Activated B cell treated with CpG ODN at 0.5 μM for 24 hours (primary cell): ENCODE measurements at regions not wholly inside any gene's neighbourhood (a gene's known extent, or its start where the extent isn't known, plus 50 kb on each side); places are given as distances from the start of the nearest gene placed in this dataset.

Experiments used
- ATAC-seq: fragments of 200-7000 bp; cut with Tn5 transposase; one replicate; pipeline ENCODE4 v1.10.0; 2021; ENCODE audit warnings: low read depth, mild to moderate bottlenecking, moderate library complexity
- CTCF ChIA-PET: fragments of 350-600 bp; sonication (Branson Sonifier 250); formaldehyde crosslinking; loops from one replicate; lab custom pipeline; 2021; ENCODE audit warnings: antibody characterized with exemption; lab: Charles Lee
- POLR2A ChIA-PET: fragments of 350-600 bp; sonication (Branson Sonifier 250); formaldehyde crosslinking; loops from one replicate; lab custom pipeline; 2021; ENCODE audit warnings: antibody characterized with exemption; lab: Charles Lee
- DNase-seq: peaks from one replicate; pipeline ENCODE4 v3.0.0; 2022
- H3K27ac Mint-ChIP-seq: one replicate; pipeline ENCODE4 v1.8.0; 2020; ENCODE audit warnings: mixed read lengths
- H3K27me3 Mint-ChIP-seq: one replicate; pipeline ENCODE4 v1.8.0; 2021; ENCODE audit warnings: mixed read lengths
- H3K36me3 Mint-ChIP-seq: one replicate; pipeline ENCODE4 v1.8.0; 2021; ENCODE audit warnings: low read depth, mixed read lengths
- H3K4me1 Mint-ChIP-seq: one replicate; pipeline ENCODE4 v1.8.0; 2021; ENCODE audit warnings: mixed read lengths
- H3K4me3 Mint-ChIP-seq: one replicate; pipeline ENCODE4 v1.8.0; 2020; ENCODE audit warnings: mild to moderate bottlenecking, mixed read lengths
- H3K9me3 Mint-ChIP-seq: one replicate; pipeline ENCODE4 v1.8.0; 2020; ENCODE audit warnings: mixed read lengths
- CTCF ChIP-seq: fragments of 200-600 bp; IDR thresholded peaks from one replicate; pipeline ENCODE4 v1.8.0; 2022; ENCODE audit warnings: antibody characterized with exemption, mild to moderate bottlenecking
- intact Hi-C: fragments of 100-400 bp; cut with micrococcal nuclease; formaldehyde crosslinking; loops from one replicate; pipeline ENCODE4 v1.15.1; 2024

DNA sequence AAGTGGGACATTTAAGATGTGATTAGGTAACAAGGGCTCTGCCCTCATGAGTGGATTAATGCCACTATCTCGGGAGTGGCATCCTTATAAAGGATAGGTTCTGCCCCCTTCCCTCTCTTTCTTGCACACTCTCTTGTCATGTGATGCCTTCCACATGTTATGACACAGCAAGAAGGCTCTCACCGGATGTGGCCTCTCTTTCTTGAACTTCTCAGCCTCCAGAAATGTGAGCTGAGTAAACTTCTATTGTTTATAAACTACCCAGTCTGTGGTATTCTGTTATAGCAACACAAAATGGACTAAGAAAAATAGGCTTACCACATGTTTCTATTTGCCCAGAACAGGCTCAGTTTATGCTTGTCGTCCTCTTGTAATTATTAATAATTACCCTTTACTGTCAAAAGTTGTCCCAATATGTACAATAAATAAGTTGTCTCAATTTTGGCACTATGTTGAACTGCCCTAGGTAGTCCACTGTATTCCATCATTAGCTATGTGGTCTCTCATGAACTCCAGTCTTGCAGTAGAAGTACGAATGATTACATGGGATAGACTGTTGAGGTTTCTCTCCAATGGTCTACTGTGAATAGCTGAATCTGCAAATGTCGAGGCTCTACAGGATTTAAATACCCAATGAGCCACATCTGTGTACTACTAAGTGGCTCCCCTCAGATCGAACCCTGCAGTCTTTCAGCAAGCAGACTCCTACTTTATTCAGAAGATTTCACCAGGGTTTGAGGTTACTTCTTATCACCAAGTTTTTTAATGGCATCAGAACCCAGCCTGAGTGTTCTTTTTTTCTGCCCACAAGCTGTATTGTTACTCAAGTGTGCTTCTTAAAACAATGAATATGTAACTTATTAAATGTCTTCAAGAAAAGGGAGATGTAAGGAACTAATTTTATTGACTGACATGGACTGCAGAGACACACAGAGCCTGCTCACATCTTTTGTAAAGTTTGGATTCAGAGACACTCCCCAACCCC is 102.0 kb upstream of the LEF1 start:
- TF ChIP-seq CTCF, result no peak
- H3K36me3 Mint-ChIP-seq, result no peaks in the 10 kb centered on the region
- no peak for ATAC-seq
- no peaks in the 10 kb centered on the region for H3K9me3 Mint-ChIP-seq
- no peak for DNase-seq
- intact Hi-C loops, result no loop called here
- no peaks in the 10 kb centered on the region for H3K27me3 Mint-ChIP-seq
- H3K4me1 Mint-ChIP-seq, result no peaks in the 10 kb centered on the region
- H3K4me3 Mint-ChIP-seq, result no peak overlapping the region
- ChIA-PET CTCF (no interaction called here), POLR2A (no interaction called here)
- H3K27ac Mint-ChIP-seq, result no peak overlapping the region

GRCh38 chr4:108264693-108265092 is 96.0 kb upstream of the LEF1 start:
- no peaks in the 10 kb centered on the region for H3K4me1 Mint-ChIP-seq
- peaks cover 2% of the 10 kb centered on the region for H3K27me3 Mint-ChIP-seq
- CTCF ChIA-PET, result no interaction called here
- POLR2A ChIA-PET, result no interaction called here
- no peak for TF ChIP-seq CTCF
- no peak overlapping the region for H3K4me3 Mint-ChIP-seq
- no peak overlapping the region for H3K27ac Mint-ChIP-seq
- H3K36me3 Mint-ChIP-seq, result no peaks in the 10 kb centered on the region
- intact Hi-C loops, result no loop called here
- ATAC-seq (no peak), DNase-seq (no peak)
- no peaks in the 10 kb centered on the region for H3K9me3 Mint-ChIP-seq

- intact Hi-C loops, result no loop called here
- no peak for TF ChIP-seq CTCF
- DNase-seq (no peak), ATAC-seq (no peak)
- ChIA-PET CTCF (no interaction called here), POLR2A (no interaction called here)
- H3K27ac Mint-ChIP-seq, result no peak overlapping the region
- no peak overlapping the region for H3K4me3 Mint-ChIP-seq
- peaks cover 2% of the 10 kb centered on the region for H3K27me3 Mint-ChIP-seq
- H3K9me3 Mint-ChIP-seq, result no peaks in the 10 kb centered on the region
- no peaks in the 10 kb centered on the region for H3K4me1 Mint-ChIP-seq
- H3K36me3 Mint-ChIP-seq, result no peaks in the 10 kb centered on the region
These were observed 94.3 kb upstream of the LEF1 start for GRCh38 chr4:108263057-108263456.

GRCh38 chr4:108261026-108261425 is 92.3 kb upstream of the LEF1 start:
- Mint-ChIP-seq H3K4me3 (no peak overlapping the region), H3K4me1 (no peaks in the 10 kb centered on the region), H3K27ac (no peak overlapping the region), H3K36me3 (no peaks in the 10 kb centered on the region), H3K9me3 (no peaks in the 10 kb centered on the region), H3K27me3 (peaks cover 2% of the 10 kb centered on the region)
- DNase-seq (no peak), ATAC-seq (no peak)
- CTCF ChIA-PET, result no interaction called here
- intact Hi-C loops, result no loop called here
- POLR2A ChIA-PET, result no interaction called here
- no peak for TF ChIP-seq CTCF

DNA sequence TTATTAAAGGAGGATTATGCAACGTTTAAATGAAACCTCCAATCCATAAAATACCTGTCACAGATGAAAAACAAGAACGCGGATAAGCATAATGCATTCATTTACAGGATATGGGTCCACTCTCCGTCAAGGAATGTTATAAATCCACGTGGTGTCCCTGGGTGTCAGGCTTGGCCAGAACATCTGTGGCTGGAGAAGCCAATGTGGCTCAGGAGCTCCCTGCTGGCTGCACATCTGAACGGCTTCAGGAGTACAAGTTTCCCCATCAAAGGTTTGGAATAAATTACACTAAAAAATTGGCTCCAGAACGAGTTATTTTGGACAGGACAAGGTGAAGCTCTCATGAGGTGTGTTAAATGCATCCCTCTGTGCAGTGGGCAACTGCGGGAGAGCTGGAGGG is 87.8 kb upstream of the LEF1 start:
- ChIA-PET POLR2A (no interaction called here), CTCF (no interaction called here)
- Mint-ChIP-seq H3K36me3 (no peaks in the 10 kb centered on the region), H3K4me1 (no peaks in the 10 kb centered on the region), H3K9me3 (no peaks in the 10 kb centered on the region), H3K27ac (no peak overlapping the region), H3K27me3 (no peaks in the 10 kb centered on the region), H3K4me3 (no peak overlapping the region)
- no peak for DNase-seq
- no peak for TF ChIP-seq CTCF
- intact Hi-C loops, result no loop called here
- ATAC-seq, result no peak
